ENCODE measurements at regions not wholly inside any gene's neighbourhood (a gene's known extent, or its start where the extent isn't known, plus 50 kb on each side); places are given as distances from the start of the nearest gene placed in this dataset.

DNA sequence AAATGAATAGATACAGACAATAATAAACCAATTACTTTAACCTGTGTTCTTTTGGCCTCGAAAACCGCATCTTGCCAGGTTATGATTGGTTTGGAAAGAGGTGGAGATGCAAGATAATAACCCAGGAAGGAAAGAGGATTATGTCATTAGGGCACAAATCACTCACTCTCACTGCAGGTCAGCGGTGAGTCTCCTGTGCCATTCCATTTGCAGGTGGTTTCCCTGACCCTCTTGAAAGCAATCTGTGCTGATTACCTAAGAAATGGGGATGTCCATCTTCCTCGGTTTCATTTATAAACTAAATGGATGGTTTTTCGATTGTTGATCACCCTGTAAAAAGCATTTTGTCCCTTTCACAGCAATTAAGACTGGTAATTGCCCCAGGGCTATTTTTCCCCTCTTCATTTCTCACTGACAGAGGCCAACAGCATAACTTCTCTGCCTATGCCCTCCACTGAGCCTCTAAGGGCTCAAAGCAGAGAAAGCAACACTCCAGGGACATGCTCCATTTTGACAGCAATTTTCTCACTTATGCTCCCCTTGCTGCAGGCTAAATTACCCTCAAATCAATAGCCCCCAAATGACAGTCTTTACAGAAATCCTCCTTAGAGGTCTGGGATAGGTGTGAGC is 257.5 kb downstream of the IPMK start:
- no peak for DNase-seq

DNA sequence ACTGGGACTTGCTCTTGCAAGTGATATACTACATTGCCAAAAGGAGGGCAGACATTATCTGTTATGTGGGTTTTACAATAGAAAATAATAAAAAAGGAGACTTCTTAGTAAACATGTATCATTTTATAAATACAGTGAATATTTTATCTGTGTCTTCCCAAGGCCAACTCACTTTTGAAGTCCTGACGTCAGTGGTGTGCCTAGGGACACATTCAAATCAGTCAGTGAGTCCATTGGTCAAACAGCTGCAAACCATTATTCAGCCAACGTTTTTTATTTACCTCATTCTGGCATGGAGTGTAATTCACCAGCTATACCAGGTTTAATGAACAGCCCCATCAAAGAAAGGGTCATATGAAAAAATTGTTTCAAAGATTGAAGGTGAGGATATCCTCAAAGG is 263.7 kb downstream of the IPMK start:
- DNase-seq: no peak

DNA sequence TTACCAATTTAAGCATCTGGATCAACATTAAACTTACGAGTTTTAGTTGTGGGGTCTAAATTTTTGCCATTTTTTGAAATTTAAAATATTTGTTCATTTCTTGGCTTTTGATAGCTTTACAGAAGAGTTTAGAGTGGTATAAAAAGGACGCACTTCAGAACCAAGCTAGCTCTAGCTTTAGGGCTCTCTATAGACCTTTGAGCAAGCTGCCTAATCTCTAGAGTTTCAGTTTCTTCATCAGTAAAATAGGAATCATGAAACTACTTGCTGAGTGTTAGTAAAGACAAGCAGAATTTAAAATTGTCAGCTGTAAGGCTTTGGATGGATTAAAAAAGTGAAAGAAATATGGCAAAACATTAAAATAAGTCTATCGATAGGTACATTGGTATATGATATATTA is 266.5 kb downstream of the IPMK start:
- DNase-seq: no peak

DNA sequence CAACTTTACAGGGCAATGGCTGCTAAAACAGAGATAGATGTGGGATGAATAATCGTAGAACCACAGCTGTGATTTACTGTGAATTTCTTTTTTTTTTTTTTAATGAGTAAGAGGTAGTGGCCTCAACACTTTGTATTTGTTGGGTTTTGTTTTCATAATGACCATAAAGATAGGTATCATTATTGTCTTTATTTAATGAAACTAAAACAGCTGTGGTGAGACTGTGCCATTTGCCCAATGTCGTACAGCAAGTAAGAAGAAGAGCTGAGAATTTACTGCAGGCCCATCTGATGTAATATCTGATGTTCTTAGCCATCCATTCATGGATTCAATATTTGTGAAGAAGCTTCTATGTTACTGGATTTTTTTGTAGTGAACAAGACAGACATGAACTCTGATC is 271.2 kb downstream of the IPMK start:
- DNase-seq: no peak

DNA sequence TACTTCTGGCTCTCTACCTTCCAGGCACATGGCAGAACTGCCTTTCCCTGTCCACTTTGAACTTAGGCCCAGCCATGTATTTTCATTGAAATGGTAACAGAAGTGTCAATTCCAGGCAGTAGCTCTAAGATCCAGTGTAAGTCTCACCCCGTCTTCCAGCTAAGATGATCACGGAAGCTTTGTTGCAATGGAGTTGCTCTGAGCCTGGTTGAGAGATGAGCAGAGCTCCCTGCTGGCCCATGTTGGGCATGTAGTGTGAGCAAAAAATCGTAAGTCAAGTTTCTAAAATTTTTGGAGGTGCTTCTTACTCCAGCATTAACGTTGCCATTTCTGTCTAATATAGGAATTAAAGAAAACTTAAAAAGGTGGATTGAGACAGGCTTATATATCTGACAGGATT is 274.4 kb downstream of the IPMK start:
- DNase-seq: no peak

DNA sequence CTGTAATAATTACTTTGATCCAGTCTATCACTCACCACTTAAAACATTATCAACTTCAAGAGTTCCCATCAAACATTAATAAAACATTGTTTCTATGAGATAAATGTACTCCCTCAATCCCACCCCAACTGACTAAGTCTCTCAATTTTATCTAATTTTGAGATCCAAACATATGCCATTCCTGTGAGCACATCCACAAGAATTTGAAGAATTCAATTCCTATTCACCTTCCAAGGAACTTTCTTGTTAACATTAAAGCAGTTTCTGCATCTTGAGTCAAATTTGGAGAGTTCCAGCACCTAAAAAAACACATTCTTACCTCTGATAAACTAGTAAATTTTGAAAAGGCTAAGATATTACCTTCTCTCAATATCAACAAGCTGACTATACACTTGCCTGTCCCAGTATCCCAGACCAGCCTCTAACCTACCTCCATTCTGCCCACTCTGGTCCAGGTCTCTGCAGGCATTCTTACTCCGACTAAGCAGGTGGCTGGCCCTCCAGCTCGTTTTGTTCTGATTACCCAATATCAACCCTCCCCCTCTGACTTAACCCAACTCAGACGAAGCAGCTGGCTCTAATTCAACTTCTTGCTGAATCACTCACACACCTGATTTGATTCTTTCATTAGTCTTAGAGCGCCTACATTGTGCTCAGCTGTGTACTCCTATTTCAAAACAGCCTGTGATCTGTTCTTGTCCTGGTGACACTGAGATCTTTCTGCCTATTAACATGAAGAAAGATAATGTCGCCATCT is 275.2 kb downstream of the IPMK start:
- no peak for DNase-seq

DNA sequence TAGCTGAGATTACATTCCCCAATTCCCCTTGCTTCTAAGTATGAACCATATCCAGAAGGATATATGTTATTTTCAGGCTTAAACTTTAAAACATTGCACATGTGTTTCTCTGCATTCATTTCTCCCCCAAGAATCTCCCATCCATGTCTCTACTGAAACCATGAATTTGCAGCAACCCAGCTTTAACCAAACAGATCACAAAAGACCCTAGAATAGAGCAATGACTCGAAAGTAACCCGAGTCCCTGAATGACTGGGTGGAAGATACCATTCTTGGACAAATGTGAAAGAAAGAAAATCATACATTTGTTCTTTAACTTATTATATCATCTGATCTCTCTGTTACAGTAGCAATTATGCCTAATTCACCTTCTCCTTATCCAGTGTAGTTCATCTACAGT is 278.7 kb downstream of the IPMK start:
- no peak for DNase-seq

DNA sequence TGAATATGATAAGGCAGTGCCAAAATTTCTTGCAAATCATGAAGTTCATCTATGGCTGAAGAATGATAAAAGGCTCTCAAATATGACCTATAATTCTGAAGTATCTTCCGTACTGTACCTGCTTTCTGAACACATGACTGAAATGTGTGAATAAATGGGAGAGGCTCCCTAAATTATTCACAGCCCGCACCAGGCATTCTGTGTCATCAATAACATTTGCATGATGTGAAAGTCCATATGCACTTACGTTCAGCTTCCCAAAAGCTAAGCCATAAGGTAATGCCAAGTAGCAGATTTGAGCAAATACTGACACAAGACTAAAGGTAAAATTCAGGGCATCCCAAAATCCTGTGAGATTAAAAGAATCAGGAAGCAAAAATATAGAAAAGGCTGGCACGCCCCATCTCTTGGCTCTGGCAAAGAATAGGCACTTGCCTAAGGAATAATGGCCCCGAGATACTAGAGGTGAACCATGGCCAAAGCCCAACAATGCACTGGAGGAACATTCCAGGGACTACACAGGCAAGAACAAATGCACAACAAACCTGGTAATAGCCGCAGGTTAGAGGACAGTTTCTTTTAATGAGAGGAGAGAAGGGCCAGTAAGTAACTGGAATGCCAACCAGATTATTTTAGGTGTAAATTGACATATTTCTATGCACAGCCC is 280.5 kb downstream of the IPMK start:
- DNase-seq: no peak

DNA sequence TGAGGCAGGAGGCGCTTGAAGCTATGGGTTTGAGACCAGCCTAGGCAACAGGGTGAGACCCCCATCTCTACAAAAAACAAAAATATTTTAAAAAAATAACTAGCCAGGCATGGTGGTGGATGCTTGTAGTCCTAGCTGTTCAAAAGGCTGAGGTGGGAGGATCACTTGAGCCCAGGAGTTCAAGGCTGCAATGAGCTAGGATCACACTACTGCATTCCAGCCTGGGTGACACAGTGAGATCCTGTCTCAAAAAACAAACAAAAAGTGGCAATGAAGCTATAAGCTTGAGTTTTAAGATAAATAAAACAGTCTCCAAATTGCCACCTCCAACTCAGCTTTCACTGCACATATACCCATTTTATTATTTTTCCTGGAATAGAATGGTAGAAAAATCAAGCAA is 281.3 kb downstream of the IPMK start:
- DNase-seq: no peak

DNA sequence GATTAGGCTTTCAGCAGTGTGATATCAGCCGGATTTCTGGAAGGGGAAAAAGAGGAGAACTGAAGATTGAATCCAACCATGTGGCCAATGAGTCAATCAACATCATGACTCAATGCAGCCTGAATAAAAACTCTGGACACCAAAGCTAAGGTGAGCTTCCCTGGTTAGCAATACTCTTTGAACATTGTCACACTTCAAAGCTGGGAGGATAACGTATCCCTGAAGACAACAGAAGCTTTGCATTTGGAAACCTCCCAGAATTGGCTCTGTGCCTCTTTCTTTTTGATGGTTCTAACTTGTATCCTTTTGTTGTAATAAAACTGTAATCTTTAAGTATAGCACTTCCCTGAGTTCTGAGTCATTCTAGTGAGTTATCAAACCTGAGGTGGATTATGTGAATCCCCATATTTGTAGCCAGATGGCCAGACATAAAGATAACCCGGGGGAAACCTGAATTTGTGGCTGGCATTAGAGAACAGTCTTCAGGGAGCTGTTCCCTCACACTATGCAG is 284.4 kb downstream of the IPMK start:
- no peak for DNase-seq

DNA sequence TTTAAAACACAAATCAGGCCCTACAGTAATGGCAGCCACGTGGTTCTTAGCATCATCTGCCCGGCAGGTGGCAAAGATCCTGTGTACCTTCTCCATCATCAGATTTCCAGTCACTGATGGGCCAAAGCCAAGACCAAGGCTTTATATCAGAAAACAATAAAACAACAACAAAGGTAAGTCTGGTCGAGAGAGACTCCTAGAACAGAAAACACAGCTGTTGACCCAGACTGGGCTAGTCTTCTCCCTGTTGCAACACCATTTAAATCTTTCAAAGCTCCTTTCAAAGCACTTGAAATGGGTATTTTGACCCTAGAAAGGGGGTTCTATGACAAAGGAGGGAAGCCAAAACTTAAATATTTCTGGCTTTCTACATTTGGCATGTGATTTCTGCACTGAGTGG is 285.6 kb downstream of the IPMK start:
- DNase-seq: no peak

DNA sequence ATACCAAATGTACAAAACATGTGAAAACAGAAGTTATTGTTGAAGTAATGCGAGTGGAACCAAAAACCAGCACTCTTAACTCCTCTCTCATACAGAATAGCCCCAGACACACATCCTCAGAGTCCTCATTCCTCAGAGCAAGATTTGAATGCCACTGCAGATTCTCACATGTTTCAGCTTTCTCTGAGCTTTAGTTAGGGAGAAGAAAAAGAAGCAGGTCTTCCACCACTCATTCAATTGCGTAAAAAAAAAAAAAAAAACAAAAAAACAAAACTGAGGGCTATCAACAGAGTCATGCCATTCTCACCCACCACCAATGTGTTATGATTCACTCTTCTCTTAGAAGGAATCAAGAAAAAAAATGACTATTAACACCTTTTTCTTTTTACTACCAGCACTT is 287.7 kb downstream of the IPMK start:
- DNase-seq: no peak

DNA sequence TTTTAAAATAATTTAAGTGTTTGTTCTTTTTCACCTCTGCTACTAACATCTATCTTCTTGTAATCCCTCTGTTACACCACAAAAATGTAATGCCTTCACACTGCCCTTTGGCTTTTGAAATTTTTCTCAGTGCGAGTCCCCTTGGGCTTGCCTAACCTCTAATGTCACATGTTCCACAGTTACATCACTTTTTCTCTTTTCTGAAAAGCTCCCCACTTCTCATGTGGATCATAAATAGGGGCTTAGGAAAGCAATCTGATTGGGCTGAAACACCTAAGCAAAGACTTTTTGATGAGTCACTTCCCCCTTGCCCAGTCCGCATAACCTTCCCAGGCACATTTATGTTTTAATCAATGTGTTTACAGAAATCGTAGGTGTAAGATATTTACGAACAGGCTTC is 288.2 kb downstream of the IPMK start:
- DNase-seq: no peak

DNA sequence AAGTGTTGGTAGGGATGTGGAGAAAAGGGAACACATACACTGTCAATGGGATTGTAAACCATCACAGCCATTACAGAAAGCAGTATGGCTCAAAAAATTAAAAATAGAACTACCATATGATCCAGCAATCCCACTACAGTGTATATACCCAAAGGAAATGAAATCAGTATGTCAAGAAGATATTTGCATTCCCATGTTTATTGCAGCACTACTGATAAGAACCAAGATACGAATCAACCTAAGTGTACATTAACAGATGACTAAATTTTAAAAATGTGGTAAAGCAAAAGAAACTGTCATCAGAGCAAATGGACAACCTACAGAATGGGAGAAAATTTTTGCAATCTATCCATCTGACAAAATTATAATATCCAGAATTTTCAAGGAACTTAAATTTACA is 290.4 kb downstream of the IPMK start:
- no peak for DNase-seq

DNA sequence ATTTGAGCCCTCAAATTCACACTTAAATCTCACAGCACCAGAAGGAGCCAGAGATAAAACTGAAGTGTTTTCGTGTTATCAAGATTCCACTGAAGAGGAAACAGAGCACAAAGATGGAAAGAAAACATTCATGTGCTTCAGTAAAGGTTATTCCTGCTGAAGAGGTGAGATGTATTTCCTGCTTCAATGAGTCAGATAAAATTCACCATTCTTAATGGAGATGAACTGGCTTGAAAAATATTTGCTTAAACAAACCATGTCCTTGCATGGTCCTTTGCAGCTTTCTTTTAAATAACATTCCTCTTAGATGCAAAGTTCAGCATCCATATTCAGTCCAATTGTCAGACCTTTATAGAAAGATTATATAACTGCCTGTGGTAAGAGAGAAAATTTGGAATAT is 294.2 kb downstream of the IPMK start:
- no peak for DNase-seq

DNA sequence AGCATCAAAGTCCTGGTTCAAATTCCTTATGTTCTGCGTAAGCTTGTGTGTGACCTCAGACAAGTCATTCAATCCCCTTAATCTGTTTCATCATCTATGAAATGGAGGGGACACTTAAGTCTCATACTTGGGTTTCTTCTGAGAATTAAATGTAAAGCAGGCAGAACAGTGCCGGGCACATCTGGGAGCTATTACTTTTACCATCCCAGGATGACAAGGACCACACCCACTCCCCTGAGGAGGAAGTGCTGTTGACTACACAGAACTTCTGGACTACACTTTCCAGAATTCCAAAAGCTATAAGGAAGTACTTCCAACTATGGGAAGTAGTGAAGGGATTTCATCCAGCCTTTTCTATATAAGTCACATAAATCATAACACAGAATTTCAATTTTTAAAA is 294.9 kb downstream of the IPMK start:
- no peak for DNase-seq

DNA sequence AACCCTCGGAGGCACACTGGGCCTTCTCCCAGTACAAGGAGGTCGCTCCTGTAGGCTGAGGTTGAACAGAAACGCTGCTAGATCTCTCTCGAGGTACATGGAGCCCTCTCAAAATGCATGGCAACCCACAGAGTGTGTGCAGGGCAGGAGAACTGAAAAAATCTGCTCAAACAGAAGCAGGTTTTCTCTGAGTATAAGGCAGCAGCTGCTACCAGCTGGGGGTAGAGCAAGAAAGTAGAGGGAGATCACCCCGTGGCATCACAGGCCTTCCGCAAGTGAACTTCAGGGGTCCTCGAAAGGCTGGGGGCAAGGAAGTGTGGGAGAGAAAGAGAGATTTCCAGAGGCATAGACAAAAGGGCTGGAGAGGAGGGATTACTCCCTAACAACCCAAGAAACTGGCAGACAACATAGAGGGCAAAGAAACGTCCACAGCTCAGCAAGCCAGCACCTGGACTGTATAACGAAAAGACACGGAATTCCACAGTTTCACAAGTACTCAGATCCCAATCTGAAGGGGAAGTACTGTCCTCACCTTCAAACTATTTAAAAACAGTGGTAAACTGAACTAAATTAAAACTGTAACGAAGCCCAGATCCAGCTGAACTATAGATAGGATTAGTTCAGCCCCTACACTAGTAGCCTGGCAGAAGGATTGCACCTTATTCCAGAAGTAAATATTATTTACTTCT is 299.2 kb downstream of the IPMK start:
- no peak for DNase-seq

DNA sequence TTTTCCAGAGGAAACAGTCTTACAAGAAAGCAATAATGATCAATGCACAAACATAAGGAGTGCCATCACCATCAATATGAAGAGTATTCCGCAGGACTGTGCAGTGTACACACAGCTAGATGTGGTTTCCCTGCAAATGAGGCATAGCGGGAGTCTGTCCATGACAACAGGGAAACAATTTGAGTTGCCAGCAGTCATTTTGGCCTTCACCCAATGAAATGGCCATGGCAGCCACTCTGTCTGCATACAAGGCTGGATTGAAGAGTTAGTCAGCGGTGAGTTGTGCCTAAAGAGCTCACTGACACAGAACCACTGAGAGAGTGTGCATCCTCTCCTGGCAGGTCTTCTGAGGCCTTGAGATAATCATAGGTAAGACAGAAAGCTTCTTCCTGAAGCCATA is 303.3 kb downstream of the IPMK start:
- no peak for DNase-seq

DNA sequence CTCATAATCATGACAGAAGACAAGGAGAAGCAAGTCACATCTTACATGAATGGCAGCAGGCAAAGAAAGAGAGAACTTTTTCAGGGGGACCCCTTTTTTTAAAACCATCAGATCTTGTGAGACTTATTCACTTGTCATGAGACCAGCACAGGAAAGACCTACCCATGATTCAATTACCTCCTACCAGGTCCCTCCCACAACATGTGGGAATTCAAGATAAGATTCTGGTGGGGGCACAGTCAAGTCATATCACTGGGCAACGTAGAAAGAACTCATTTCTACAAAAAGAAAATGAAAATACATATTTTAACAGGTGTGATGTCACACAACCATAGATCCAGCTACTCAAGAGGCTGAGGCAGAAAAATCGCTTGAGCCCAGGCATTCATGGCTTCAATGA is 304.1 kb downstream of the IPMK start:
- DNase-seq: no peak

DNA sequence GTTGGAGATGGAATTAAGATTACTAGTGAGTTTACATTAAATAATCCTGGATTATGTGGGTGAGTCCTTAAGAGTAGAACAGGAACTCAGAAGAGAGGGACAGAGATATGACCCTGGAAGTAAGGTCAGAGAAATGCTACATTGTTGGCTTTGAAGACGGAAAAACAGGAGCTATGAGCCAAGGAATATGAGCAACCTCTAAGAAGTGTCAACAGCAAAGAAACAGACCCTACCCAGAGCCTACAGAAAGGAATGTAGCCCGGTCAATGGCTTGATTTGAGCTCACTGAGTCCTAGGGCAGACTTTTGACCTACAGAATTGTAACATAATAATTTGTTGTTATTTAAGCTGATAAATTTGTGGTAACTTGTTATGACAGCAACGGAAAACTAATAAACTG is 304.9 kb downstream of the IPMK start:
- DNase-seq: no peak

DNA sequence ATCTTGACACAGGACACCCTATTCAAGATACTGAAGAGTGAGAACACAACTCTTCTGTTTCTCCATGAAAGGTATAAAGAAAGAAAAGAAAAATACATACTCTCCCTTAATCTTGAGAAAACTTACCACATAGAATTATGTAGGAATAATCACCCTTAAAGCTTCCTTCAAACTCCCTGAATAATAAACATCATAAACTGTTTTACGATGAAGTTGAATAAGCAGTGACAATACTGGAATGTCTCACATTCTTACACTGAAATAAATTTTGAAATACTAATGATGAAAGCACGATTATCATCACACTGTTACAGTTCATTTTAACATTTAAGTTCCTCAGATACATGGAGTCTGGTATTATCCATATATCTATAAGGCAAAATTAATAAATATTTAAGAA is 306.2 kb downstream of the IPMK start:
- no peak for DNase-seq

DNA sequence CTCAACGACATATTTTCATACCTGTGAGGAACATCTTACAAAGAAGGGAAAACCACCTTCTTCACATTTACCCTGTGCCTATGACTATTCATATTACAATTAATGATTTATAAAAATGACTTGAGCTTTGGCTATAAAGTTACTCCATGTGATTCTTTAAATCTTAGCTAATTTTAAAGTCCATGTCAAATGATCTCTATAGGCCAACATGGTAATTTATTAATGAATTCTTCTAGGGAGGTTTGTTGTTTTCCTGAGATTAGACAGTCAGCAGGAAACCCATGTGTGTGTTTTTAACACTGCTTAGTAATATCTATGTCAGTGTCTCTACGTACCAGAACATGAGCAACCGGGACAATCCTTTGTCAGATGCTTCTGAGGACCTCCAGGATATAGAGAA is 307.3 kb downstream of the IPMK start:
- no peak for DNase-seq

DNA sequence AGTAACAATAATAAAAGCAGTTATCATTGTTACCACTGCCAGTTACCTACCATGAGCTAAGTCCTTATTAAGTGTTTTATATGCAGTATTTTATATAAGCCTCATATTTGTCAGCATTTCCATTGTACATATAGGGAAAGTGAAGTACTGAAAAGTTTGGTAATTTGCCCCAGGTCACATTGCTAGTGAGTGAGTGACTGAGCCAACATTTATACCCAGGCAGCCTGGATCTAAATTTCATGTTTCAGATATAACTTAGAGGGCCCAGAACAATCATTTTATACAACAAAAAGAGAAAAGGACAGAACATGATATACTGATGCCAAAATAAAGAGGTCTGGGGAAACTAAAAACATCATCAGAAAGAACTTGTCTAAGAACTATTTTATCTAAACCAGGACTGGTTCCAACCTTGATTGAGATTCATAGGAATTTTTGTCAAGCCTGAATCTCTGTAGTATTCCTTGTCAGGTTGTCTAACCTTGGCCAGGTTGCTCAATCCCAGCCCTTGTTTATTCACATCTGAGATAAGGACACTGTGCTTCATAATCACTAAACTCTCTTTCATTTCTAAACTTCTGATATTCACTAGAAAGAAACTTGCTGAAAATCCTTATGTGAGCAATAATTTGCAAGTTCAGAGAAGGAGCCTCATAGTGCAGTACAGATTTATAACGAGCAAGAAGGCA is 308.2 kb downstream of the IPMK start:
- DNase-seq: no peak
